Hepatocyte (in vitro differentiated cells): ENCODE measurements at regions not wholly inside any gene's neighbourhood (a gene's known extent, or its start where the extent isn't known, plus 50 kb on each side); places are given as distances from the start of the nearest gene placed in this dataset.

Experiments used
- DNase-seq: peaks from one replicate; pipeline ENCODE4 v3.0.0-alpha.2; 2016; ENCODE audit warnings: low spot score
- H2AFZ ChIP-seq: fragments of 200-600 bp; sonication (generic); 2 replicates; pipeline ENCODE4 v1.6.0; 2016; ENCODE audit warnings: antibody characterized with exemption, mild to moderate bottlenecking
- H3K27ac ChIP-seq: fragments of 200-600 bp; sonication (generic); 2 replicates; pipeline ENCODE4 v1.5.1; 2016; ENCODE audit warnings: mild to moderate bottlenecking
- H3K27me3 ChIP-seq: fragments of 200-600 bp; sonication (generic); 2 replicates; pipeline ENCODE4 v1.6.1; 2016
- H3K36me3 ChIP-seq: fragments of 200-600 bp; sonication (generic); replicated peaks from 2 replicates; pipeline ENCODE4 v1.5.1; 2016; ENCODE audit warnings: low read depth; ENCODE audit not compliant: insufficient read depth
- H3K4me1 ChIP-seq: fragments of 200-600 bp; sonication (generic); 2 replicates; pipeline ENCODE4 v1.5.1; 2016; ENCODE audit warnings: mild to moderate bottlenecking, moderate library complexity; ENCODE audit not compliant: insufficient read depth
- H3K4me2 ChIP-seq: fragments of 200-600 bp; sonication (generic); 2 replicates; pipeline ENCODE4 v1.6.0; 2016
- H3K4me3 ChIP-seq: fragments of 200-600 bp; sonication (generic); 2 replicates; pipeline ENCODE4 v1.5.1; 2016; ENCODE audit warnings: mild to moderate bottlenecking
- H3K79me2 ChIP-seq: fragments of 200-600 bp; sonication (generic); 2 replicates; pipeline ENCODE4 v1.6.0; 2017; ENCODE audit warnings: mild to moderate bottlenecking
- H3K9me2 ChIP-seq: fragments of 200-600 bp; sonication (generic); replicated peaks from 2 replicates; pipeline ENCODE4 v1.6.0; 2017; ENCODE audit warnings: mild to moderate bottlenecking; ENCODE audit not compliant: insufficient read depth
- H3K9me3 ChIP-seq: fragments of 200-600 bp; sonication (generic); 2 replicates; pipeline ENCODE4 v1.5.1; 2016; ENCODE audit warnings: low read depth, mild to moderate bottlenecking
- H4K20me1 ChIP-seq: fragments of 200-600 bp; sonication (generic); 2 replicates; pipeline ENCODE4 v1.6.0; 2016; ENCODE audit warnings: mild to moderate bottlenecking; ENCODE audit not compliant: insufficient read depth, poor library complexity, severe bottlenecking
- CTCF ChIP-seq: fragments of 200-600 bp; sonication (generic); IDR thresholded peaks from 2 replicates; pipeline ENCODE4 v1.5.1; 2016; ENCODE audit warnings: antibody characterized with exemption, mild to moderate bottlenecking; ENCODE audit not compliant: poor library complexity
- EZH2 ChIP-seq: fragments of 200-600 bp; sonication (generic); IDR thresholded peaks from 2 replicates; pipeline ENCODE4 v1.6.1; 2016; ENCODE audit warnings: antibody characterized with exemption, mild to moderate bottlenecking, borderline replicate concordance
- EZH2phosphoT487 ChIP-seq: fragments of 200-600 bp; sonication (generic); IDR thresholded peaks from one replicate; pipeline ENCODE4 v1.6.1; 2018; ENCODE audit warnings: antibody characterized with exemption, mild to moderate bottlenecking, low read depth, moderate library complexity; ENCODE audit not compliant: unreplicated experiment, severe bottlenecking
- WGBS: methylation state at CpG from one replicate; pipeline ENCODE4 v1.1.6; 2016; ENCODE audit warnings: low lambda C conversion rate; ENCODE audit errors: missing lambda C conversion rate; 5-methylcytosine and 5-hydroxymethylcytosine counted together

GRCh38 chr2:200159829-200160781 is 146.4 kb upstream of the SPATS2L start:
- no peaks in the 10 kb centered on the region for H3K27me3 ChIP-seq
- H3K9me2 ChIP-seq: no peaks in the 10 kb centered on the region
- DNase-seq: no peak
- H3K27ac ChIP-seq: peak overlapping the region; percentile 66
- no peak overlapping the region for H3K4me3 ChIP-seq
- WGBS: 93% methylated on average over 11 of the region's 11 CpGs
- H2AFZ ChIP-seq: no peak overlapping the region
- H3K9me3 ChIP-seq: no peaks in the 10 kb centered on the region
- no peak overlapping the region for H3K4me2 ChIP-seq
- no peaks in the 10 kb centered on the region for H3K36me3 ChIP-seq
- no peaks in the 10 kb centered on the region for H3K79me2 ChIP-seq
- TF ChIP-seq EZH2 (no peak), CTCF (no peak), EZH2phosphoT487 (no peak)
- no peaks in the 10 kb centered on the region for H4K20me1 ChIP-seq
- H3K4me1 ChIP-seq: peaks cover 14% of the 10 kb centered on the region

GRCh38 chr2:200161458-200161857 is 145.0 kb upstream of the SPATS2L start:
- H3K36me3 ChIP-seq: no peaks in the 10 kb centered on the region
- H3K9me2 ChIP-seq: no peaks in the 10 kb centered on the region
- no peak for DNase-seq
- TF ChIP-seq EZH2phosphoT487: no peak
- TF ChIP-seq CTCF: no peak
- TF ChIP-seq EZH2: no peak
- no peaks in the 10 kb centered on the region for H3K27me3 ChIP-seq
- no peak overlapping the region for H3K4me3 ChIP-seq
- no peak overlapping the region for H3K4me2 ChIP-seq
- no peaks in the 10 kb centered on the region for H3K79me2 ChIP-seq
- H3K4me1 ChIP-seq: peaks cover 14% of the 10 kb centered on the region
- no peaks in the 10 kb centered on the region for H4K20me1 ChIP-seq
- no peak overlapping the region for H2AFZ ChIP-seq
- H3K9me3 ChIP-seq: no peaks in the 10 kb centered on the region
- no peak overlapping the region for H3K27ac ChIP-seq
- WGBS: 98% methylated on average over 3 of the region's 3 CpGs

GRCh38 chr2:200165687-200166086 is 140.8 kb upstream of the SPATS2L start:
- no peaks in the 10 kb centered on the region for H3K79me2 ChIP-seq
- no peak overlapping the region for H2AFZ ChIP-seq
- TF ChIP-seq CTCF (no peak), EZH2phosphoT487 (no peak), EZH2 (no peak)
- H3K4me2 ChIP-seq: no peak overlapping the region
- DNase-seq: no peak
- H3K9me2 ChIP-seq: no peaks in the 10 kb centered on the region
- H3K27me3 ChIP-seq: no peaks in the 10 kb centered on the region
- WGBS: 95% methylated on average over 1 of the region's 1 CpG
- H3K27ac ChIP-seq: no peak overlapping the region
- H4K20me1 ChIP-seq: no peaks in the 10 kb centered on the region
- no peaks in the 10 kb centered on the region for H3K36me3 ChIP-seq
- H3K9me3 ChIP-seq: no peaks in the 10 kb centered on the region
- peaks cover 6% of the 10 kb centered on the region for H3K4me1 ChIP-seq
- no peak overlapping the region for H3K4me3 ChIP-seq
